Endothelial cell of umbilical vein (primary cell): ENCODE measurements at regions not wholly inside any gene's neighbourhood (a gene's known extent, or its start where the extent isn't known, plus 50 kb on each side); places are given as distances from the start of the nearest gene placed in this dataset.

Experiments used
- BruUV-seq: library from RNA; stranded (reverse); fragments of 400-500 nt; replicated peaks from 2 replicates; lab custom pipeline; 2021; lab: Mats Ljungman, UMichigan
- CTCF ChIA-PET: fragments of 300-600, 350-600 bp; sonication (Branson Sonifier 250); formaldehyde crosslinking; loops from one replicate; lab custom pipeline; 2021; ENCODE audit warnings: antibody characterized with exemption, inconsistent platforms; lab: Charles Lee
- POLR2A ChIA-PET: fragments of 300-600, 350-600 bp; sonication (Branson Sonifier 250); formaldehyde crosslinking; loops from one replicate; lab custom pipeline; 2021; ENCODE audit warnings: antibody characterized with exemption, inconsistent platforms; lab: Charles Lee
- DNase-seq: peaks from one replicate; pipeline ENCODE4 v3.0.0-alpha.2; 2011; ENCODE audit warnings: low read depth, low spot score
- FAIRE-seq: peaks from 2 replicates; lab custom pipeline; 2011; peaks lifted over from hg19 to GRCh38; lab: Jason Lieb, UNC
- H2AFZ ChIP-seq: 2 replicates; pipeline ENCODE4 v1.6.0; 2012; ENCODE audit warnings: low read depth, low read length, control low read depth, inconsistent platforms
- H3K27ac ChIP-seq: 2 replicates; pipeline ENCODE4 v1.5.1; 2011; ENCODE audit warnings: low read depth, mild to moderate bottlenecking, control low read depth, low read length, moderate library complexity; ENCODE audit not compliant: insufficient read depth
- H3K27me3 ChIP-seq, 2 experiments: 2 replicates each; pipeline versions ENCODE4 v1.6.0 to v1.6.1; 2011; ENCODE audit warnings: low read length in 2 of 2, mixed read lengths in 1 of 2; ENCODE audit not compliant: control insufficient read depth in 2 of 2, insufficient read depth in 2 of 2
- H3K36me3 ChIP-seq, 2 experiments: 2 replicates in 1 of 2; 3 replicates in 1 of 2; pipeline ENCODE4 v1.5.1; 2011; ENCODE audit warnings: low read length in 2 of 2, mild to moderate bottlenecking in 1 of 2, moderate library complexity in 1 of 2; ENCODE audit not compliant: control insufficient read depth in 2 of 2, insufficient read depth in 2 of 2; ENCODE audit errors: extremely low read depth in 1 of 2
- H3K4me1 ChIP-seq: 3 replicates; pipeline ENCODE4 v1.5.1; 2011; ENCODE audit warnings: mild to moderate bottlenecking, low read length; ENCODE audit not compliant: control insufficient read depth, insufficient read depth; ENCODE audit errors: extremely low read depth
- H3K4me2 ChIP-seq: 2 replicates; pipeline ENCODE4 v1.6.1; 2011; ENCODE audit warnings: low read length, control low read depth, mixed read lengths; ENCODE audit not compliant: insufficient read depth
- H3K4me3 ChIP-seq, 3 experiments: fragments of 200-600 bp in 1 of 3; sonication (generic), shearing (Covaris generic) in 1 of 3; replicated peaks in 1 of 3; 2 replicates each; pipeline ENCODE4 v1.5.1; 2011 to 2016; ENCODE audit warnings: control low read depth in 3 of 3, low read length in 3 of 3, mild to moderate bottlenecking in 2 of 3, inconsistent platforms in 1 of 3, low read depth in 1 of 3, moderate library complexity in 1 of 3; ENCODE audit not compliant: insufficient read depth in 1 of 3
- H3K79me2 ChIP-seq: 2 replicates; pipeline ENCODE4 v1.6.0; 2012; ENCODE audit warnings: low read length, inconsistent platforms; ENCODE audit not compliant: control insufficient read depth, insufficient read depth
- H3K9ac ChIP-seq: replicated peaks from 2 replicates; pipeline ENCODE3; 2011; ENCODE audit warnings: low read length, control low read depth; ENCODE audit not compliant: insufficient read depth; ENCODE audit errors: extremely low read depth
- H3K9me1 ChIP-seq: replicated peaks from 3 replicates; pipeline ENCODE4 v1.6.0; 2011; ENCODE audit warnings: mild to moderate bottlenecking, low read length; ENCODE audit not compliant: control insufficient read depth, insufficient read depth; ENCODE audit errors: extremely low read depth
- H3K9me3 ChIP-seq: replicated peaks from 2 replicates; pipeline ENCODE4 v1.5.1; 2012; ENCODE audit warnings: low read length, inconsistent platforms; ENCODE audit not compliant: control insufficient read depth, insufficient read depth
- H4K20me1 ChIP-seq: replicated peaks from 2 replicates; pipeline ENCODE3; 2011; ENCODE audit warnings: mild to moderate bottlenecking, low read length; ENCODE audit not compliant: control insufficient read depth, insufficient read depth; ENCODE audit errors: extremely low read depth
- EZH2 ChIP-seq: IDR thresholded peaks from 2 replicates; pipeline ENCODE4 v1.6.1; 2012; ENCODE audit warnings: borderline replicate concordance, low read depth, mild to moderate bottlenecking, moderate library complexity, low read length, inconsistent platforms; ENCODE audit not compliant: severe bottlenecking
- FOS ChIP-seq: IDR thresholded peaks from 2 replicates; pipeline ENCODE4 v1.6.1; 2011; ENCODE audit warnings: mild to moderate bottlenecking, low read length, moderate library complexity, borderline replicate concordance; ENCODE audit not compliant: insufficient read depth
- GATA2 ChIP-seq: IDR thresholded peaks from 2 replicates; pipeline ENCODE4 v1.7.0; 2011; ENCODE audit warnings: low read depth, mild to moderate bottlenecking, moderate library complexity, mixed read lengths, low read length; ENCODE audit not compliant: insufficient read length, insufficient read depth
- JUN ChIP-seq: IDR thresholded peaks from 2 replicates; pipeline ENCODE4 v1.6.1; 2011; ENCODE audit warnings: borderline replicate concordance, low read depth; ENCODE audit not compliant: insufficient read length, insufficient read depth
- MYC ChIP-seq: IDR thresholded peaks from one replicate; pipeline ENCODE4 v1.6.1; 2011; ENCODE audit warnings: mild to moderate bottlenecking, low read depth, low read length
- POLR2A ChIP-seq: IDR thresholded peaks from 2 replicates; pipeline ENCODE4 v1.6.1; 2012; ENCODE audit warnings: low read depth, mild to moderate bottlenecking, control low read depth, low read length
- POLR2AphosphoS5 ChIP-seq: IDR thresholded peaks from 2 replicates; pipeline ENCODE4 v1.6.1; 2012; ENCODE audit warnings: low read depth, mild to moderate bottlenecking, control low read depth, low read length, moderate library complexity; ENCODE audit not compliant: insufficient read depth
- dilution Hi-C: fragments of 300-500 bp; cut with MboI; formaldehyde crosslinking; loops from one replicate; pipeline ENCODE4 v1.15.0; 2019; ENCODE audit warnings: low sequenced_read_pairs; ENCODE audit not compliant: extremely low pct_ligation_motif_present
- intact Hi-C: fragments of 100-400 bp; cut with micrococcal nuclease; formaldehyde crosslinking; loops from one replicate; pipeline ENCODE4 v1.10.0; 2022
- TF ChIP-seq, protein P1 (sequence below), 2 donors: IDR thresholded peaks; 1 replicate in 1 of 2; 2 replicates in 1 of 2; pipeline ENCODE4 v1.5.1; 2011; ENCODE audit warnings: low read length in 2 of 2, mild to moderate bottlenecking in 2 of 2, moderate library complexity in 2 of 2, control low read depth in 1 of 2, inconsistent platforms in 1 of 2, low read depth in 1 of 2; ENCODE audit not compliant: insufficient read depth in 1 of 2; ENCODE audit errors: extremely low read depth in 1 of 2
- TF ChIP-seq, protein P2 (sequence below): IDR thresholded peaks from 2 replicates; pipeline ENCODE4 v1.6.1; 2011; ENCODE audit not compliant: insufficient read depth, insufficient read length

DNA sequence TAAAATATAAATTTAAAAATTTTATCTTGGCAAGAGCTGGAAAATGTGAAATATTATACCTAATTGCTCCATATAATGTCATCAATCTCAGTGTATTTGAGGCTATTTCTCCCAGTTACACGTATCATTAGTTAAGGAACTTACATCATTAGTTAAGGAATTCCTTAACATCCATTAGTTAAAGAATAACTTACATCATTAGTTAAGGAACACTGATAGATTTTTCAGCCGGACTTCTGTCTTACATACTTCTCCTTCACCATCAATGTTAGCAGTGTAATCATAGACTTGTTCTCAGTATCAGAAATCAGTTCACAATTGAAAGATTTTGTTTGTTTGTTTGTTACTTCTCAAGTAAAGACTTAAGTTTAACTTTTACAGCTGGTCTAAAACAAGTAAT is 524.4 kb upstream of the CHD1 start:
- dilution Hi-C loops (no loop called here), intact Hi-C loops (no loop called here)
- DNase-seq: no peak
- Histone ChIP-seq H3K9me3 (no peaks in the 10 kb centered on the region), H4K20me1 (no peaks in the 10 kb centered on the region), H3K27me3 (no peaks in the 10 kb centered on the region), H3K9ac (no peak overlapping the region), H3K4me2 (no peak overlapping the region), H3K4me1 (no peaks in the 10 kb centered on the region), H3K79me2 (no peaks in the 10 kb centered on the region), H3K4me3 (no peak overlapping the region), H3K9me1 (no peaks in the 10 kb centered on the region), H2AFZ (no peak overlapping the region), H3K27ac (no peak overlapping the region), H3K36me3 (no peaks in the 10 kb centered on the region)
- no TSS peak for BruUV-seq
- POLR2A ChIA-PET: no interaction called here
- FAIRE-seq: no peak
- CTCF ChIA-PET: no interaction called here
- TF ChIP-seq FOS: no peak
- TF ChIP-seq, protein P1, sequence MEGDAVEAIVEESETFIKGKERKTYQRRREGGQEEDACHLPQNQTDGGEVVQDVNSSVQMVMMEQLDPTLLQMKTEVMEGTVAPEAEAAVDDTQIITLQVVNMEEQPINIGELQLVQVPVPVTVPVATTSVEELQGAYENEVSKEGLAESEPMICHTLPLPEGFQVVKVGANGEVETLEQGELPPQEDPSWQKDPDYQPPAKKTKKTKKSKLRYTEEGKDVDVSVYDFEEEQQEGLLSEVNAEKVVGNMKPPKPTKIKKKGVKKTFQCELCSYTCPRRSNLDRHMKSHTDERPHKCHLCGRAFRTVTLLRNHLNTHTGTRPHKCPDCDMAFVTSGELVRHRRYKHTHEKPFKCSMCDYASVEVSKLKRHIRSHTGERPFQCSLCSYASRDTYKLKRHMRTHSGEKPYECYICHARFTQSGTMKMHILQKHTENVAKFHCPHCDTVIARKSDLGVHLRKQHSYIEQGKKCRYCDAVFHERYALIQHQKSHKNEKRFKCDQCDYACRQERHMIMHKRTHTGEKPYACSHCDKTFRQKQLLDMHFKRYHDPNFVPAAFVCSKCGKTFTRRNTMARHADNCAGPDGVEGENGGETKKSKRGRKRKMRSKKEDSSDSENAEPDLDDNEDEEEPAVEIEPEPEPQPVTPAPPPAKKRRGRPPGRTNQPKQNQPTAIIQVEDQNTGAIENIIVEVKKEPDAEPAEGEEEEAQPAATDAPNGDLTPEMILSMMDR (IDR thresholded peaks at IDR 0.05; ENCODE audit: extremely low read depth in 1 of 2, insufficient read depth in 1 of 2, low read depth in 1 of 2, low read length in 2 of 2): no peak
- no peak for TF ChIP-seq EZH2
- no peak for TF ChIP-seq JUN
- TF ChIP-seq MYC: no peak
- TF ChIP-seq POLR2A: no peak
- no peak for TF ChIP-seq GATA2
- TF ChIP-seq POLR2AphosphoS5: no peak
- TF ChIP-seq, protein P2, sequence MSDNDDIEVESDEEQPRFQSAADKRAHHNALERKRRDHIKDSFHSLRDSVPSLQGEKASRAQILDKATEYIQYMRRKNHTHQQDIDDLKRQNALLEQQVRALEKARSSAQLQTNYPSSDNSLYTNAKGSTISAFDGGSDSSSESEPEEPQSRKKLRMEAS: no peak
